Testis (tissue), 2 donors: ENCODE measurements at regions not wholly inside any gene's neighbourhood (a gene's known extent, or its start where the extent isn't known, plus 50 kb on each side); places are given as distances from the start of the nearest gene placed in this dataset.

Source experiments
- DNase-seq: peaks from one replicate; pipeline ENCODE4 v3.0.0-alpha.2; 2019
- H3K27ac ChIP-seq, 2 donors: fragments of 200-600 bp; sonication (generic); one replicate each; pipeline ENCODE4 v1.5.1; 2019
- H3K27me3 ChIP-seq: fragments of 200-600 bp; sonication (generic); one replicate; pipeline ENCODE4 v1.5.1; 2019
- H3K36me3 ChIP-seq: fragments of 200-600 bp; sonication (generic); one replicate; pipeline ENCODE4 v1.5.1; 2017; ENCODE audit warnings: low read depth; ENCODE audit errors: missing control alignments
- H3K4me1 ChIP-seq: fragments of 200-600 bp; sonication (generic); one replicate; pipeline ENCODE4 v1.5.1; 2019
- H3K4me3 ChIP-seq, 2 donors: fragments of 200-600 bp; sonication (generic); one replicate each; pipeline ENCODE4 v1.5.1; 2017 to 2019
- H3K9me3 ChIP-seq: fragments of 200-600 bp; sonication (generic); one replicate; pipeline ENCODE4 v1.5.1; 2017
- CTCF ChIP-seq, 3 experiments: fragments of 450-650 bp in 2 of 3; fragments of 200-600 bp in 1 of 3; sonication (generic) in 1 of 3; IDR thresholded peaks; one replicate each; pipeline ENCODE4 v1.5.1; 2016 to 2019; ENCODE audit warnings: antibody characterized with exemption in 3 of 3, mild to moderate bottlenecking in 2 of 3, moderate library complexity in 1 of 3
- POLR2A ChIP-seq: fragments of 450-650 bp; IDR thresholded peaks from one replicate; pipeline ENCODE4 v1.6.1; 2017; ENCODE audit warnings: antibody characterized with exemption, mild to moderate bottlenecking, moderate library complexity
- WGBS, 2 donors: methylation state at CpG; one replicate each; pipeline ENCODE4 v1.1.5; 2018; 5-methylcytosine and 5-hydroxymethylcytosine counted together
- intact Hi-C: fragments of 100-400 bp; cut with DNase I; formaldehyde crosslinking; loops from one replicate; pipeline ENCODE4 v1.15.1; 2023; ENCODE audit warnings: low total_unique reads

GRCh38 chr7:21364801-21365271 is 63.0 kb upstream of the SP4 start:
- Histone ChIP-seq H3K4me1 (no peaks in the 10 kb centered on the region), H3K4me3 (no peak overlapping the region), H3K9me3 (no peaks in the 10 kb centered on the region), H3K27ac (no peak overlapping the region), H3K36me3 (no peaks in the 10 kb centered on the region), H3K27me3 (no peaks in the 10 kb centered on the region)
- intact Hi-C loops = no loop called here
- TF ChIP-seq CTCF (IDR thresholded peaks at IDR 0.05) (no peak), POLR2A (no peak)
- DNase-seq = no peak
- WGBS, 2 donors = 95 to 97% methylated on average over 2 of the region's 2 CpGs

- Histone ChIP-seq H3K27ac (no peak overlapping the region), H3K36me3 (no peaks in the 10 kb centered on the region), H3K4me3 (no peak overlapping the region), H3K4me1 (no peaks in the 10 kb centered on the region), H3K9me3 (no peaks in the 10 kb centered on the region), H3K27me3 (no peaks in the 10 kb centered on the region)
- DNase-seq = no peak
- intact Hi-C loops = no loop called here
- 67 to 71% methylated on average over 6 of the region's 6 CpGs for WGBS, 2 donors
- no peak for TF ChIP-seq POLR2A
- no peak for TF ChIP-seq CTCF (IDR thresholded peaks at IDR 0.05)
Measured at GRCh38 chr7:21365866-21366624, 61.8 kb upstream of the SP4 start.

- no peak overlapping the region for H3K27ac ChIP-seq
- 59 to 69% methylated on average over 3 of the region's 3 CpGs for WGBS, 2 donors
- no peaks in the 10 kb centered on the region for H3K4me1 ChIP-seq
- H3K4me3 ChIP-seq = no peak overlapping the region
- TF ChIP-seq POLR2A = no peak
- TF ChIP-seq CTCF (IDR thresholded peaks at IDR 0.05) = no peak
- DNase-seq = no peak
- no peaks in the 10 kb centered on the region for H3K27me3 ChIP-seq
- intact Hi-C loops = no loop called here
- no peaks in the 10 kb centered on the region for H3K36me3 ChIP-seq
- H3K9me3 ChIP-seq = no peaks in the 10 kb centered on the region
Measured at GRCh38 chr7:21367081-21367480, 60.8 kb upstream of the SP4 start.

GRCh38 chr7:21367537-21367936 is 60.3 kb upstream of the SP4 start:
- Histone ChIP-seq H3K9me3 (no peaks in the 10 kb centered on the region), H3K27me3 (no peaks in the 10 kb centered on the region), H3K4me1 (no peaks in the 10 kb centered on the region), H3K4me3 (no peak overlapping the region), H3K27ac (no peak overlapping the region), H3K36me3 (no peaks in the 10 kb centered on the region)
- DNase-seq = no peak
- TF ChIP-seq POLR2A = no peak
- no peak for TF ChIP-seq CTCF (IDR thresholded peaks at IDR 0.05)
- WGBS, 2 donors = 58 to 69% methylated on average over 10 of the region's 10 CpGs
- intact Hi-C loops = no loop called here

- 30 to 40% methylated on average over 1 of the region's 1 CpG for WGBS, 2 donors
- Histone ChIP-seq H3K4me1 (no peaks in the 10 kb centered on the region), H3K4me3 (no peak overlapping the region), H3K9me3 (no peaks in the 10 kb centered on the region), H3K36me3 (no peaks in the 10 kb centered on the region), H3K27me3 (no peaks in the 10 kb centered on the region), H3K27ac (no peak overlapping the region)
- intact Hi-C loops = no loop called here
- no peak for TF ChIP-seq POLR2A
- TF ChIP-seq CTCF (IDR thresholded peaks at IDR 0.05) = no peak
- DNase-seq = no peak
Measured at GRCh38 chr7:21368317-21368716, 59.6 kb upstream of the SP4 start.
